Urinary bladder (tissue), 3 donors: ENCODE measurements at regions not wholly inside any gene's neighbourhood (a gene's known extent, or its start where the extent isn't known, plus 50 kb on each side); places are given as distances from the start of the nearest gene placed in this dataset.

Experiments used
- DNase-seq: peaks from one replicate; pipeline ENCODE4 v3.0.0-alpha.2; 2015; ENCODE audit errors: extremely low spot score
- H3K27ac ChIP-seq: one replicate; pipeline ENCODE4 v1.5.1; 2013; ENCODE audit warnings: low read depth, mild to moderate bottlenecking, moderate library complexity
- H3K36me3 ChIP-seq: one replicate; pipeline ENCODE4 v1.6.1; 2013; ENCODE audit warnings: mild to moderate bottlenecking, moderate library complexity; ENCODE audit not compliant: insufficient read depth
- H3K4me1 ChIP-seq: one replicate; pipeline ENCODE4 v1.6.1; 2013; ENCODE audit warnings: mild to moderate bottlenecking, moderate library complexity; ENCODE audit not compliant: insufficient read depth
- H3K4me3 ChIP-seq: one replicate; pipeline ENCODE4 v1.5.1; 2013; ENCODE audit warnings: low read depth, low read length
- WGBS: extraction: QIAGEN DNeasy Blood & Tissue Kit; methylation state at CpG from one replicate; pipeline ENCODE4 v1.1.7; 2013; 5-methylcytosine and 5-hydroxymethylcytosine counted together
- donor health status: healthy with polysubstance abuse.
- donor health status: healthy.

- no peak overlapping the region for H3K27ac ChIP-seq
- no peaks in the 10 kb centered on the region for H3K4me1 ChIP-seq
- no peaks in the 10 kb centered on the region for H3K36me3 ChIP-seq
- 97% methylated on average over 4 of the region's 4 CpGs for WGBS
- no peak for DNase-seq
- no peak overlapping the region for H3K4me3 ChIP-seq
Observed at GRCh38 chr12:124637163-124637562, 69.8 kb upstream of the NCOR2 start.

GRCh38 chr12:124636138-124636978 lies 68.9 kb upstream of the NCOR2 start:
- DNase-seq, result no peak
- Histone ChIP-seq H3K4me3 (no peak overlapping the region), H3K27ac (no peak overlapping the region), H3K4me1 (no peaks in the 10 kb centered on the region), H3K36me3 (no peaks in the 10 kb centered on the region)
- WGBS, result 45% methylated on average over 10 of the region's 10 CpGs

- Histone ChIP-seq H3K27ac (no peak overlapping the region), H3K4me3 (no peak overlapping the region), H3K36me3 (no peaks in the 10 kb centered on the region), H3K4me1 (no peaks in the 10 kb centered on the region)
- no peak for DNase-seq
- 93% methylated on average over 7 of the region's 7 CpGs for WGBS
Observed at GRCh38 chr12:124635316-124635715, 67.9 kb upstream of the NCOR2 start.

GRCh38 chr12:124633365-124634362 lies 66.3 kb upstream of the NCOR2 start:
- H3K4me3 ChIP-seq, result no peak overlapping the region
- no peak overlapping the region for H3K27ac ChIP-seq
- H3K36me3 ChIP-seq, result no peaks in the 10 kb centered on the region
- no peak for DNase-seq
- WGBS, result 83% methylated on average over 17 of the region's 17 CpGs
- no peaks in the 10 kb centered on the region for H3K4me1 ChIP-seq

- H3K4me1 ChIP-seq, result no peaks in the 10 kb centered on the region
- no peak for DNase-seq
- no peak overlapping the region for H3K27ac ChIP-seq
- no peaks in the 10 kb centered on the region for H3K36me3 ChIP-seq
- WGBS, result 68% methylated on average over 9 of the region's 9 CpGs
- no peak overlapping the region for H3K4me3 ChIP-seq
Observed at GRCh38 chr12:124632519-124632984, 65.1 kb upstream of the NCOR2 start.

GRCh38 chr12:124631681-124632256 lies 64.4 kb upstream of the NCOR2 start:
- Histone ChIP-seq H3K4me3 (no peak overlapping the region), H3K36me3 (no peaks in the 10 kb centered on the region), H3K27ac (no peak overlapping the region), H3K4me1 (no peaks in the 10 kb centered on the region)
- WGBS, result 95% methylated on average over 11 of the region's 11 CpGs
- no peak for DNase-seq

- no peak for DNase-seq
- H3K4me1 ChIP-seq, result no peaks in the 10 kb centered on the region
- no peak overlapping the region for H3K4me3 ChIP-seq
- WGBS, result 91% methylated on average over 15 of the region's 15 CpGs
- no peaks in the 10 kb centered on the region for H3K36me3 ChIP-seq
- no peak overlapping the region for H3K27ac ChIP-seq
Observed at GRCh38 chr12:124630791-124631313, 63.4 kb upstream of the NCOR2 start.

GRCh38 chr12:124629789-124630480 lies 62.5 kb upstream of the NCOR2 start:
- H3K27ac ChIP-seq, result no peak overlapping the region
- H3K4me3 ChIP-seq, result no peak overlapping the region
- WGBS, result 82% methylated on average over 12 of the region's 12 CpGs
- H3K36me3 ChIP-seq, result no peaks in the 10 kb centered on the region
- H3K4me1 ChIP-seq, result no peaks in the 10 kb centered on the region
- DNase-seq, result no peak

- WGBS, result 97% methylated on average over 5 of the region's 5 CpGs
- Histone ChIP-seq H3K27ac (no peak overlapping the region), H3K4me1 (no peaks in the 10 kb centered on the region), H3K4me3 (no peak overlapping the region), H3K36me3 (no peaks in the 10 kb centered on the region)
- DNase-seq, result no peak
Observed at GRCh38 chr12:124629117-124629516, 61.7 kb upstream of the NCOR2 start.

GRCh38 chr12:124627956-124628355 lies 60.5 kb upstream of the NCOR2 start:
- no peak overlapping the region for H3K27ac ChIP-seq
- no peak overlapping the region for H3K4me3 ChIP-seq

GRCh38 chr12:124626971-124627411 lies 59.6 kb upstream of the NCOR2 start:
- WGBS, result 57% methylated on average over 5 of the region's 5 CpGs
- no peaks in the 10 kb centered on the region for H3K36me3 ChIP-seq
- no peak for DNase-seq
- no peak overlapping the region for H3K27ac ChIP-seq
- no peak overlapping the region for H3K4me3 ChIP-seq
- H3K4me1 ChIP-seq, result no peaks in the 10 kb centered on the region

More at GRCh38 chr12:124627956-124628355, 60.5 kb upstream of the NCOR2 start:
- 92% methylated on average over 3 of the region's 3 CpGs for WGBS
- no peak for DNase-seq
- Histone ChIP-seq H3K4me1 (no peaks in the 10 kb centered on the region), H3K36me3 (no peaks in the 10 kb centered on the region)

- H3K4me1 ChIP-seq, result no peaks in the 10 kb centered on the region
- peak overlapping the region; percentile 60 for H3K27ac ChIP-seq
- H3K4me3 ChIP-seq, result no peak overlapping the region
- no peak for DNase-seq
- no peaks in the 10 kb centered on the region for H3K36me3 ChIP-seq
- whole genome bisulfite sequencing, result 49% methylated on average over 15 of the region's 15 CpGs
Observed at GRCh38 chr12:124625867-124626675, 58.7 kb upstream of the NCOR2 start.
